GM10266 (cell line): ENCODE measurements at regions not wholly inside any gene's neighbourhood (a gene's known extent, or its start where the extent isn't known, plus 50 kb on each side); places are given as distances from the start of the nearest gene placed in this dataset.

Experiments used
- DNase-seq: peaks from one replicate; pipeline ENCODE4 v3.0.0; 2012; ENCODE audit errors: extremely low spot score
- CTCF ChIP-seq: IDR thresholded peaks from 2 replicates; pipeline ENCODE4 v1.5.1; 2012; ENCODE audit warnings: mild to moderate bottlenecking, low read depth; ENCODE audit not compliant: control insufficient read depth, insufficient read depth; ENCODE audit errors: missing control alignments

- no peak for TF ChIP-seq CTCF
- DNase-seq: no peak
Measured at GRCh38 chr2:221153226-221153625, 418.9 kb downstream of the EPHA4 start.

GRCh38 chr2:221154176-221154575 is 417.9 kb downstream of the EPHA4 start:
- no peak for DNase-seq
- no peak for TF ChIP-seq CTCF

GRCh38 chr2:221156062-221156734 is 415.9 kb downstream of the EPHA4 start:
- no peak for TF ChIP-seq CTCF
- no peak for DNase-seq

GRCh38 chr2:221161186-221161585 is 410.9 kb downstream of the EPHA4 start:
- DNase-seq: no peak
- TF ChIP-seq CTCF: no peak

- no peak for TF ChIP-seq CTCF
- no peak for DNase-seq
Measured at GRCh38 chr2:221166292-221166691, 405.8 kb downstream of the EPHA4 start.

- TF ChIP-seq CTCF: no peak
Measured at GRCh38 chr2:221167561-221167960, 404.5 kb downstream of the EPHA4 start.

GRCh38 chr2:221169724-221170123 is 402.4 kb downstream of the EPHA4 start:
- TF ChIP-seq CTCF: no peak
- DNase-seq: no peak

More at GRCh38 chr2:221167561-221167960, 404.5 kb downstream of the EPHA4 start:
- no peak for DNase-seq
